HPDE6-E6E7 (cell line): ENCODE measurements at regions not wholly inside any gene's neighbourhood (a gene's known extent, or its start where the extent isn't known, plus 50 kb on each side); places are given as distances from the start of the nearest gene placed in this dataset.
"Not testable (repeated sequence)": the region's sequence is repeated elsewhere in the genome, so short reads cannot be mapped to it uniquely, and the experiment has no call there.

ENCODE experiments used
- DNase-seq: peaks from one replicate; pipeline ENCODE4 v3.0.0; 2011; ENCODE audit warnings: missing footprints; ENCODE audit errors: extremely low spot score

DNA sequence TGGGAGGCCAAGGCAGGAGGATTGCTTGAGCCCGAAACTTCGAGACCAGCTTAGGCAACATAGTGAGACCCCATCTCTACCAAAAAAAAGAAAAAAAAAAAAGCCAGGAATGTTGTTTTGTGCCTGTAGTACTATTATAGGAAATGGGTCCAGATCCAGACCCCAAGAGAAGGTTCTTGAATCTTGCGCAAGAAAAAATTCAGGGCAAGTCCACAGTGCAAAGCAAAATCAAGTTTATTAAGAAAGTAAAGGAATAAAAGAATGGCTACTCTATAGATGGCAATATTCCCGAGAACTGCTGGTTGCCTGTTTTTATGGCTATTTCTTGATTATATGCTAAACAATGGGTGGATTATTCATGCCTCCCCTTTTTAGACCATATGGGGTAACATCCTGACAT is 51.2 kb upstream of the RDX start:
- DNase-seq: no peak

GRCh38 chr11:110349138-110349996 is 53.0 kb upstream of the RDX start:
- DNase-seq: no peak

- DNase-seq: not testable (repeated sequence)
Observed at GRCh38 chr11:110349997-110350383, 53.6 kb upstream of the RDX start.

DNA sequence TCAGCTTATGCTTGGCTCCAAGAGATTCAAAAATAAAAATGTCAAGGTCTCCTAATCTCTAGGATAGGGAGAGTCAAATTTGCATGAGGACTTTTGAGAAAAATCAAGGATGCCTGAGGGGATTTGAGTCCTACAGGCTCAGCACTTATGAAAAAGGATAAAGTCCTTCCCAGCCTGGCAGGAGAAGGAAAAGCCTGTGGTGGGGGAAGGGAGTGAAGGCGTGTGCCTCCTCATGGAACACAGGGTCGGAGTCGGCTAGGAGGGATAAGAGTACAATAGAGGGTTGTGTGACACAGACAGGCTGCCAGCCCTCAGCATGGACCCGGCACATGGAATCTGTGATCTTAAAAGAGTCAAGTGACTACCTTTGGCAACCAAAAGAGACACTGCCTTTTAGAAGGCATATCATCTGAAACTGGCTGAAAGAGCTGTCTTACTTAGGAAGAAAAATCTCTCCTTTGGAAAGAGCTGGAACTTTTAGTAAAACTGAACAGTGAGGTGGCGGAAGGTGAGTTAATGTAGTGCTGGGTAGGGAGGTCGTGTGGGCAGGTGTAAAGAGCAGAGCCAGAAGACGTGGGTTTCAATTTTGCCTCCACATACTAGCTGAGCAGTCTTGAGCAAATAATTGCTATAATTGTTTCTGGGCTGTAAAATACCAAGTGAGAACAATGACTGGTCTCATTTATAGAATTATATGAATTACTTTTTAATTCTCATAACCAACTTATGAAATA is 58.8 kb upstream of the RDX start:
- DNase-seq: no peak

- DNase-seq: no peak
Observed at GRCh38 chr11:110356762-110357671, 60.6 kb upstream of the RDX start.

DNA sequence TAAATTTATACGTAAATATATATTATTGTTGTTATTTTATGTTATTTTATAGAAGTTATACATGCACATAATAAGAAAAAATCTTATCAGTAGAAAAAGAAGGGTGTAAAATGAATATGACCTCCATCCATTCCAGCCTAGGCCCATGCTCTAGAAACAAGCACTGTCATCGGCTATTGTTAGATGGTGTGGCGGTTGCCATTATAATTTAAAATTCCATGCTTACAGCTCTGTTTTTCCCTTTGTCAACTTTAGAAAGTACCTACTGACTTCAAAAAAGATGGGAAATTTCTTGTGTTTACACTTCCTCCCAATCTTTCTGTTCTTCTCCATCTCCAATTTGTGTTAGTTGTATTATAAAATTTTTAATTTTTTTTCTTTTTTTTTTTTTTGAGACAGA is 61.9 kb upstream of the RDX start:
- no peak for DNase-seq

DNA sequence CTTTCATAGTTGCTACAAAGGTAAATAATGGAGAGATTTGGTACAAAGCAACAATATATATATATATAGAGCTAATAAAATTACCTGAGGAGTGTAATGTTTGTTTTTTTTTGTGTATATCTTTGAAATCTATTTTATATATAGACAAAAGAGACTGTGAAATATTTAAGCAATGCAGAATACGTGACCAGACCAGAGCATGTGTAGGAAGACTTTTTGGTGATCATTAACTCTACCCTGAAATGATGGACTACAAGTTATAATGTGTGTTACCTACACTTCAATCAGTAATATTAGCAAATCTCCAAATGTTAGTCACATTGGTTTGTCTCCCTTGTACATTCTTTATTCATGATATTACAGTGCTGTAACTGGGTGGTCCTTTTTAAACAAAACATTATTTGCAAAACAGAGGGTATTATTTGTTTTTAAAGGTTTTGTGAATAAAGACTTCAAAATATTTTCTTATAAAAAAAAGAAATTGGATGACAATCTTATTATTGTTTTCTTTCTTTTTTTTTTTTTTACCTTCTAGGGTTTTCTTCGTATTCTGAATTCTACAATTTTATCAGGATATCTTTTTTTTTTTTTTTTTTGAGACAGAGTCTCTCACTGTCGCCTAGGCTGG is 64.5 kb upstream of the RDX start:
- DNase-seq: not testable (repeated sequence)

DNA sequence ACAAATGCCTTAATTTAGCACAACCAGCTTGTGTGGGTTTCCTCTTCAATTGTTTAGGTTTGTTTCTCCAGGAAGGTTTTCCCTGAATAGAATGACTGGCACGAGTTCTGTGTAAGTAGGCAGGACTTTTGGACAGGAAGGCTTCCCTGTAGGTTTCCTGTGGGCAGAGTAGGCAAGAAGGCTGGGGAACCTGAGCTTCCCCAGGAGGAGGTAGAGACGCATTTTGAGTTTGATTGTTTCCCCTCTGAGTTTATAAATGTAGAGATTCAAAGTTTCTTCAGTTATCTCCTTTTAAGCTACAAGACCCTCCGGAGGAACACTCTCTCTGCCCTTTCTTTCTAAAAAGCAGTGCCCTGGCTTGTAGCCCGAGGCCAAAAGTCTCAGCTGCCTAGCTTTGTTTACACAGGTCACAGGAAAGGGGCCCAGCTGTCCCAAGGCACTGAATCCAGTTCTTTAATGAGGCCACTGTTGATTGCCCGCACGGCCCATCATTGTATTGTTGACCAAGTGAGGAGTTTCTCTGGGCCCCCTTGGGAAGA is 66.6 kb upstream of the RDX start:
- no peak for DNase-seq

GRCh38 chr11:110366291-110366690 is 63.5 kb upstream of the FDX1 start:
- peak; percentile 34 for DNase-seq

GRCh38 chr11:110367571-110367970 is 62.2 kb upstream of the FDX1 start:
- no peak for DNase-seq

DNA sequence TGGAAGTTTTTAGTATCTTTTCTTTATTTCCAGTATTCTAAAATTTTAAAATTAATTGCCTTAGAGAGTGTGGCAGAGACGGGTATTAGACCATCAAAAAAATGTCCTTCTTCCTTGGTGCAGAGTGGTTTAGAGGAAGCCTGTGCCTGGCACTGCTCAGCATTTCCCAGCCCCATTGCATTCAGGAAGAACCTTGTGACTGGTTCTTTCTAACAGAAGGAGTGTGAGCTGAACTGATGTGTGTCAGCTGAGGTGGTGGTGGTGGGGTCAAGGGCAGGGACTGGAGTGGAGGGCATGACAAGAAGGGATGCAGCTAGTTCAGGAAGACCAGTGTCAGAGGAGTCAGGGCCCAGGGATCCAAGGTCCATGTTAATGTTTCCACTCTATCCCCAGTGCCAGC is 58.7 kb upstream of the FDX1 start:
- no peak for DNase-seq

GRCh38 chr11:110373051-110373702 is 56.6 kb upstream of the FDX1 start:
- no peak for DNase-seq

- no peak for DNase-seq
Observed at GRCh38 chr11:110374921-110375320, 54.8 kb upstream of the FDX1 start.

DNA sequence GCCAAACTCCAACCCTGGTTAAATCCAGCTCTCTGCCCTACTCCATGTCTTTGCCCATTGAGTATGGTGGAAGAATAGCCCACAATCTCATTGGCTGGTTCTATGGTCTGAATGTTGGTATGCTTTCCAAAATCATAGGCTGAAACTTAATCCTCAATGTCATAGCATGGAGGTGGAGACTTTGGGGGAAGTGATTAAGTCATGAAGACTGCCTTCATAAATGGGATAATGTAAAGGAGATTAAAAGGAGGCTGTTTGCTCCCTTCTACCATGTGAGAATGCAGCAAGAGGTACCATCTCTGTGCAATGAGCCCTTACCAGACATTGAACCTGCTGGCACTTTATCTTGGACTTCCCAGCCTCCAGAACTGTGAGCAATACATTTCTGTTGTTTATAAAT is 54.4 kb upstream of the FDX1 start:
- no peak for DNase-seq

DNA sequence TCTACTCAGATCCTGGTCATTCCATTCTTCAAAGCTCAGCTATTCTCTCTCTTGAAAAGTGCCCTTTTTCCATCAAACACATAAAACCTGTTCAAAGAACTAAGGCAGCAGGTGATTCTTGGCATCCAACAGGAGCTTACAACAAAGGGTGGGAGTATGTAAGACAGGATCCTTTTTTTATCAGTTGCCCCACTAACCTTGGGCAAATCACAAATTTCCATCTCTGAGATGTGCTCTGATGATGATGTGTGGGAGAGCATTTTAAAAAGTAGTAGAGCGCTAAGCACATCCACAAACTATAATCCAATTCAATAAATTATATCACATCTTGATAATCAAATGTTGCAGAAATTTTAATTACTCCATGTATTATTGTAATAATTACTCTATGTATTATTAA is 53.7 kb upstream of the FDX1 start:
- no peak for DNase-seq

DNA sequence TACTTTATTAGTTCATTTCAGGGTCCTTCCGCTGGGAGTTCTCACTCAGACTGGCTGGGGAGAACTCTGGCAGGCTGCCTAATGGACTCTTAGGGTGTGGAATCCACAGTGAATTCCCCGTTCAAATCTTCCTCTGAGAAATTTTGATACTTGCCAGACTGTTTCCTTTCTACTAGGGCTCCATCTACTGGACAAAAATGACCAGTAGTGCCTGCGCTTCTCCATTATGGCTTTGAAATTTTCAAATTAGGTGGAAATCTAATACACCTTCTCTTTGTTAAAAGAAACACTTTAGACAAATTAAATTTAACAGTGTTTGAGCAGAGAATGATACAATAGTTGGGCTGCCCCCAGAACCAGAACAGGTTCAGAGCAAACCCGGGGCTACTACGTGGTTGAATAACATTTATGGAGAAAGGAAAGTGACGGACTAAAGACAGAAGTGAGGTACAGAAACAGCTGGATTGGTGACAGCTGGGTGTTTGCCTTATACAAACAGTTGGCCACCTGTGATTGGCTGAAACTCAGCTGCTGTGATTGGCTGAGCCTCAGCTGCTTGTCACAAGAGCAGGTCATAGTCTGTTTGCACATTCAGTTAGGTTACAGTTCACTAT is 52.9 kb upstream of the FDX1 start:
- peak; percentile 60 for DNase-seq

- DNase-seq: no peak
Observed at GRCh38 chr11:110377434-110377833, 52.3 kb upstream of the FDX1 start.

DNA sequence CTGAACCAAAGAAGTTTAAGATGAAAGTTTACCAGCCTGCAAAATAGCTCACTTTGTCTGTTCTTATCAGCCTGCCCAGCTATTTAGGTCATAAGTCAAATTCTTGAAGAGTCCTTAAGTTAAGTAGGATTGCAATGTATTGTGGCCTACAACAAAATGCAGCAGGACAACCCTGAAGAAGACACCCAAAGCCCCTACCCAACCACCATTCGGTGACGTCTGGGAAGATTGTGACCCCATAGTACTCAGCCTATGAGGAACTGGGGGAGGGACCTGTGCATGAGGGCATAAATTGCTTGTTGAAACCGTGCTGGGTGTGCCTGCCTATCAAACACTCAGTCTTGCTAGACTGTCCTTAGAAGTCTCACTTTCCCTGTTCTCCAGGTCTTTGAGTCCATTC is 50.5 kb upstream of the FDX1 start:
- no peak for DNase-seq

GRCh38 chr11:110379936-110380335 is 49.8 kb upstream of the FDX1 start:
- DNase-seq: no peak
